ENCODE measurements at regions not wholly inside any gene's neighbourhood (a gene's known extent, or its start where the extent isn't known, plus 50 kb on each side); places are given as distances from the start of the nearest gene placed in this dataset.

- Histone ChIP-seq H3K79me2 (ENCODE audit: control insufficient read depth in 1 of 2, insufficient read depth in 2 of 2, low read length in 2 of 2) (no peaks in the 10 kb centered on the region), H3K9ac (replicated peaks in 1 of 4; ENCODE audit: extremely low read depth in 1 of 4, low read depth in 3 of 4, low read length in 3 of 4) (no peak overlapping the region), H3K27ac (ENCODE audit: low read depth, low read length) (no peak overlapping the region), H2AK5ac (ENCODE audit: low read depth, low read length) (no peak overlapping the region), H3K4ac (replicated peaks; ENCODE audit: insufficient read length, low read depth, low read length) (no peak overlapping the region), H4K5ac (ENCODE audit: insufficient read length, low read depth, low read length) (no peak overlapping the region), H3K23me2 (ENCODE audit: low read depth, low read length) (no peaks in the 10 kb centered on the region), H3K56ac (replicated peaks; ENCODE audit: insufficient read length, low read depth, low read length) (no peak overlapping the region), H3K23ac (ENCODE audit: insufficient read length) (no peak overlapping the region), H3K4me1 (replicated peaks in 1 of 4; ENCODE audit: control insufficient read depth in 3 of 4, insufficient read depth in 4 of 4, low read length in 3 of 4) (peaks cover 3 to 26% (median 15%) of the 10 kb centered on the region in 4 experiments), H4K91ac (replicated peaks; ENCODE audit: insufficient read length, low read length) (no peak overlapping the region), H2BK20ac (ENCODE audit: low read length) (no peak overlapping the region), H2AFZ (ENCODE audit: low read length) (no peak overlapping the region), H3K14ac (ENCODE audit: insufficient read length) (no peak overlapping the region), H2BK5ac (ENCODE audit: low read depth, low read length) (no peak overlapping the region), H3K4me2 (ENCODE audit: insufficient read depth in 1 of 2, low read depth in 2 of 2, low read length in 2 of 2) (no peak overlapping the region), H3K18ac (ENCODE audit: extremely low read depth, low read length) (no peak overlapping the region), H3K27me3 (replicated peaks in 1 of 4; ENCODE audit: control insufficient read depth in 3 of 4, extremely low read depth in 1 of 4, insufficient read depth in 3 of 4, low read length in 3 of 4) (no peaks in the 10 kb centered on the region), H3K9me3 (ENCODE audit: insufficient read depth in 2 of 2, low read depth in 1 of 2, low read length in 1 of 2) (no peaks in the 10 kb centered on the region), H4K8ac (ENCODE audit: extremely low read depth, insufficient read depth, low read length) (no peak overlapping the region), H3K79me1 (ENCODE audit: low read depth, low read length) (no peaks in the 10 kb centered on the region; the same call in 1 of the 2 replicates), H3K4me3 (ENCODE audit: extremely low read depth in 1 of 4, insufficient read depth in 2 of 4, low read depth in 3 of 4, low read length in 4 of 4) (no peak overlapping the region), H3K36me3 (ENCODE audit: control insufficient read depth in 2 of 4, insufficient read depth in 4 of 4, low read length in 3 of 4) (no peaks in the 10 kb centered on the region), H2BK15ac (ENCODE audit: low read length) (no peak overlapping the region), H2BK12ac (ENCODE audit: low read depth, low read length) (no peak overlapping the region), H4K20me1 (replicated peaks in 1 of 2; ENCODE audit: control insufficient read depth in 1 of 2, insufficient read depth in 2 of 2, low read length in 2 of 2) (no peaks in the 10 kb centered on the region), H2BK120ac (replicated peaks; ENCODE audit: low read depth, low read length) (no peak overlapping the region)
- WGBS, 2 experiments (ENCODE audit: extremely low coverage in 1 of 2, insufficient coverage in 1 of 2, insufficient read length in 1 of 2, insufficient replicate concordance in 2 of 2, low coverage in 1 of 2, low lambda C conversion rate in 2 of 2, missing lambda C conversion rate in 1 of 2) = 100% methylated on average over 1 of the region's 1 CpG; no CpG with 5 or more reads in 1 of the 2 experiments
- TF ChIP-seq GABPA (IDR thresholded peaks at IDR 0.05; ENCODE audit: borderline replicate concordance, insufficient read depth, low read length) = no peak
- FAIRE-seq (no peak), DNase-seq (ENCODE audit: low read depth in 1 of 2, low spot score in 2 of 2) (no peak)
- CTCF ChIA-PET (ENCODE audit: partially characterized antibody) = interaction anchor here (1.2 to 8.9 kb wide), 4 partner anchors 13 to 152 kb away, joined by 3 to 105 read pairs (median 19); no protein-coding TSS in a partner anchor
- POLR2A ChIA-PET (ENCODE audit: partially characterized antibody) = no interaction called here
Observed at GRCh38 chr9:93812410-93812668, 142.8 kb downstream of the BARX1 start.
